GM12864 (cell line): ENCODE measurements at regions not wholly inside any gene's neighbourhood (a gene's known extent, or its start where the extent isn't known, plus 50 kb on each side); places are given as distances from the start of the nearest gene placed in this dataset.

ENCODE experiments used
- DNase-seq: peaks from one replicate; pipeline ENCODE4 v3.0.0-alpha.2; 2011; ENCODE audit warnings: low read depth
- H3K4me3 ChIP-seq: 2 replicates; pipeline ENCODE4 v1.5.1; 2011; ENCODE audit warnings: mild to moderate bottlenecking, low read depth, low read length, control low read depth
- CTCF ChIP-seq: IDR thresholded peaks from 2 replicates; pipeline ENCODE4 v1.5.1; 2011; ENCODE audit warnings: low read depth, mild to moderate bottlenecking, moderate library complexity, low read length, control low read depth, inconsistent platforms; ENCODE audit errors: missing control alignments

GRCh38 chr20:58128635-58129625 lies 99.5 kb downstream of the ANKRD60 start:
- TF ChIP-seq CTCF: no peak
- no peak for DNase-seq
- H3K4me3 ChIP-seq: no peak overlapping the region

DNA sequence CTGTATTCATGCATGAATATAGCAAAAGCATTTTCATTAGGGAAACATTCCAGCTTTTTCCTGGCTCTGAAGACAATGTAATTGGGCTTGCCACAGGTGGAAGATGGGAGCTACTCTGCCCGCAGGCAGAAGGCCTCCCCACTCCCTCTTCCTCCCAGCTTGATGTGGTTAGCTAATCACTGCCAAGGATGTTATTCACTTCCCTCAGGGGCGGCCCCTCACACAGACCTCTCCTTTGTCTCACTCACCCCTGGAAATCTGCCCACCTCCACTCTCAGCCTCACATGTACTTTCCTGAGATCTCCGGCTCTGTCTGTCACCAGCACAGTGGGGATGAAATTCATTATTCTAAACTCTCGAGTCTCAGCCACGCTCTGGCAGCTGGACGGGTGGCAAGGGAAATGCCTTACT lies 100.7 kb downstream of the ANKRD60 start:
- H3K4me3 ChIP-seq: no peak overlapping the region
- TF ChIP-seq CTCF: no peak
- DNase-seq: no peak

GRCh38 chr20:58125726-58126125 lies 102.7 kb downstream of the ANKRD60 start:
- no peak overlapping the region for H3K4me3 ChIP-seq
- no peak for TF ChIP-seq CTCF
- no peak for DNase-seq

DNA sequence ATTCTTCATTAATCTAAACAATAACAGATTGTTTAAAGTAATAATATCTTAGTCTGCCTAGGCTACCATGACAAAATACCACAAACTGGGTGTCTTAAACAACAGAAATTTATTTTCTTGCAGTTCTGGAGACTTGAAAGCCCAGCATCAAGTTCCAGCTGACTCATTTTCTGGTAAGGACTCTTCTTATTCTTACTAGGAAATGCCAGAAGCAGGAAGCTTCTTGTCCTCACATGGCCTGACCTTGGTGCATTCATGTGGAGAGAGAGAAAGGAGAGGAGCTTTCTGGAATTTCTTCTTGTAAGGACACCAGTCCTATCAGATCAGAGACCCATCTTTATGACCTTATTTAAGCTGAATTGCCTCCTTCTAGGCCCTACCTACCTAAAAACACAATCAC lies 110.5 kb downstream of the ANKRD60 start:
- H3K4me3 ChIP-seq: no peak overlapping the region
- no peak for DNase-seq
- TF ChIP-seq CTCF: no peak

GRCh38 chr20:58116505-58116904 lies 111.9 kb downstream of the ANKRD60 start:
- no peak overlapping the region for H3K4me3 ChIP-seq
- no peak for DNase-seq
- TF ChIP-seq CTCF: no peak

DNA sequence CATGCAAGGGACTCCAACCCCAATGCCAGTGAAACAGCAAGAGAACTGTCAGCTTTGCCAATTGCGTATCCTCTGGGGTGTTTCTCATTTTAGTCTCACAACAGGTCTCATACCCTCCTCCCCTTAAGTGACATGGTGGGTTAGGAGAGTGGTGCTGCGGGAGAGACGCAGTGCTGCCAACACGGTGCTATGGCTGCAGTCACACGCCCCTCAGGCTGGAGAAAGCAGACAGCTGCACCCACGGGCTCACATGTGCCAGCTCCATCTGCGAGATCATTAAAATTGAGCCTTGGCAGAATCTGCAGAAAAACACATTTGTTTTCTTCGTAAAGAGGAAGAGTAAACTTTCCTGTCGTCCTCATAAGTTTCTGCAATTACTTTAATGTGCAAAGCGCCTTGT lies 114.7 kb downstream of the ANKRD60 start:
- H3K4me3 ChIP-seq: no peak overlapping the region
- no peak for TF ChIP-seq CTCF
- no peak for DNase-seq
